ENCODE measurements at regions not wholly inside any gene's neighbourhood (a gene's known extent, or its start where the extent isn't known, plus 50 kb on each side); places are given as distances from the start of the nearest gene placed in this dataset.

DNA sequence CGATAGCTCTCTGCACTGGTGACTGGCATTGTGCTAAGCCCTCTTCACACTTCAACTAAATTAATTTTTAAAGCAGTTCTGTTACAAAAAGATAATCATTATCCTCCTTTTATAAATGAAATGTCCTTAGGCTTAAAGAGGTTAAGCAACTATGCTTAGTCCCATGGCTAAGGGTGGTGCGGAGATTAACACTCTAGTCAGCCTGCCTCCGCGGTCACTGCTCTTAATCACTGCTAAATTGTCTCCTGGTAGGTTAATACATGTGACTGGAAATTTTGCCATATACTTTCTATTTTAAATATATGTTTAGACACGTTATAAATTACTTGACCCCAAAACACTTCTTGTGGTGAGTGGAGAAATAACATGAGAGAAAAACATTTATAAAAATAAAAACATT lies 473.7 kb downstream of the CENPC start:
- TF ChIP-seq NFIC (IDR thresholded peaks at IDR 0.05) (no peak), ZBTB7A (IDR thresholded peaks at IDR 0.05; ENCODE audit: low read depth) (no peak), CEBPB (IDR thresholded peaks at IDR 0.05) (no peak), YY1 (IDR thresholded peaks at IDR 0.05; ENCODE audit: low read depth) (no peak), USF1 (IDR thresholded peaks at IDR 0.05) (no peak)
- TF ChIP-seq, protein P1, sequence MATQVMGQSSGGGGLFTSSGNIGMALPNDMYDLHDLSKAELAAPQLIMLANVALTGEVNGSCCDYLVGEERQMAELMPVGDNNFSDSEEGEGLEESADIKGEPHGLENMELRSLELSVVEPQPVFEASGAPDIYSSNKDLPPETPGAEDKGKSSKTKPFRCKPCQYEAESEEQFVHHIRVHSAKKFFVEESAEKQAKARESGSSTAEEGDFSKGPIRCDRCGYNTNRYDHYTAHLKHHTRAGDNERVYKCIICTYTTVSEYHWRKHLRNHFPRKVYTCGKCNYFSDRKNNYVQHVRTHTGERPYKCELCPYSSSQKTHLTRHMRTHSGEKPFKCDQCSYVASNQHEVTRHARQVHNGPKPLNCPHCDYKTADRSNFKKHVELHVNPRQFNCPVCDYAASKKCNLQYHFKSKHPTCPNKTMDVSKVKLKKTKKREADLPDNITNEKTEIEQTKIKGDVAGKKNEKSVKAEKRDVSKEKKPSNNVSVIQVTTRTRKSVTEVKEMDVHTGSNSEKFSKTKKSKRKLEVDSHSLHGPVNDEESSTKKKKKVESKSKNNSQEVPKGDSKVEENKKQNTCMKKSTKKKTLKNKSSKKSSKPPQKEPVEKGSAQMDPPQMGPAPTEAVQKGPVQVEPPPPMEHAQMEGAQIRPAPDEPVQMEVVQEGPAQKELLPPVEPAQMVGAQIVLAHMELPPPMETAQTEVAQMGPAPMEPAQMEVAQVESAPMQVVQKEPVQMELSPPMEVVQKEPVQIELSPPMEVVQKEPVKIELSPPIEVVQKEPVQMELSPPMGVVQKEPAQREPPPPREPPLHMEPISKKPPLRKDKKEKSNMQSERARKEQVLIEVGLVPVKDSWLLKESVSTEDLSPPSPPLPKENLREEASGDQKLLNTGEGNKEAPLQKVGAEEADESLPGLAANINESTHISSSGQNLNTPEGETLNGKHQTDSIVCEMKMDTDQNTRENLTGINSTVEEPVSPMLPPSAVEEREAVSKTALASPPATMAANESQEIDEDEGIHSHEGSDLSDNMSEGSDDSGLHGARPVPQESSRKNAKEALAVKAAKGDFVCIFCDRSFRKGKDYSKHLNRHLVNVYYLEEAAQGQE (IDR thresholded peaks at IDR 0.05; ENCODE audit: low read depth), result no peak
